ENCODE measurements at regions not wholly inside any gene's neighbourhood (a gene's known extent, or its start where the extent isn't known, plus 50 kb on each side); places are given as distances from the start of the nearest gene placed in this dataset.

DNA sequence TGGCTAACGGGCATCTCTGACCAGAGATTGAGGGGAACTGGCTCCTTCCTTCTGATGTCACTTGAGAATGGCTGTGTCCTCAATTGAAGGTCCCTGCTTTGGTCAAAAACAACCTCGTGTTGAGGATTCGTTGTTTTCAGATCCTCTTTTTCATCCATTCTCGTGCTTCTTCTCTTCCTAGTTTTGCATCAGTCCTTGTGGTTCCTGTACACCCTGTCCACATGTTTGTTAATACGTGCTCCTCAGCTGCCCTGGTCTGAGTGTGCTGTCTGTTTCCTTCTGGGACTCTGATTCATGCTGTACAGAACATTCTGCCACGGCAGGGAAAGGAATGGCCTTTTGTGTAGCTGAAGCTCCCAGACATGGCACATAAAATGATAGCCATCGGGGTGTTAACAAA, 863.2 kb upstream of the GOT2 start:
- TF ChIP-seq POLR2A (IDR thresholded peaks at IDR 0.05) = no peak
- TF ChIP-seq, protein P1, sequence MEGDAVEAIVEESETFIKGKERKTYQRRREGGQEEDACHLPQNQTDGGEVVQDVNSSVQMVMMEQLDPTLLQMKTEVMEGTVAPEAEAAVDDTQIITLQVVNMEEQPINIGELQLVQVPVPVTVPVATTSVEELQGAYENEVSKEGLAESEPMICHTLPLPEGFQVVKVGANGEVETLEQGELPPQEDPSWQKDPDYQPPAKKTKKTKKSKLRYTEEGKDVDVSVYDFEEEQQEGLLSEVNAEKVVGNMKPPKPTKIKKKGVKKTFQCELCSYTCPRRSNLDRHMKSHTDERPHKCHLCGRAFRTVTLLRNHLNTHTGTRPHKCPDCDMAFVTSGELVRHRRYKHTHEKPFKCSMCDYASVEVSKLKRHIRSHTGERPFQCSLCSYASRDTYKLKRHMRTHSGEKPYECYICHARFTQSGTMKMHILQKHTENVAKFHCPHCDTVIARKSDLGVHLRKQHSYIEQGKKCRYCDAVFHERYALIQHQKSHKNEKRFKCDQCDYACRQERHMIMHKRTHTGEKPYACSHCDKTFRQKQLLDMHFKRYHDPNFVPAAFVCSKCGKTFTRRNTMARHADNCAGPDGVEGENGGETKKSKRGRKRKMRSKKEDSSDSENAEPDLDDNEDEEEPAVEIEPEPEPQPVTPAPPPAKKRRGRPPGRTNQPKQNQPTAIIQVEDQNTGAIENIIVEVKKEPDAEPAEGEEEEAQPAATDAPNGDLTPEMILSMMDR (IDR thresholded peaks at IDR 0.05) = no peak
- TF ChIP-seq POLR2AphosphoS5 (IDR thresholded peaks at IDR 0.05) = no peak
- no peak for TF ChIP-seq EP300 (IDR thresholded peaks at IDR 0.05)
